ENCODE measurements at regions not wholly inside any gene's neighbourhood (a gene's known extent, or its start where the extent isn't known, plus 50 kb on each side); places are given as distances from the start of the nearest gene placed in this dataset.
"Not testable (repeated sequence)": the region's sequence is repeated elsewhere in the genome, so short reads cannot be mapped to it uniquely, and the experiment has no call there.

DNA sequence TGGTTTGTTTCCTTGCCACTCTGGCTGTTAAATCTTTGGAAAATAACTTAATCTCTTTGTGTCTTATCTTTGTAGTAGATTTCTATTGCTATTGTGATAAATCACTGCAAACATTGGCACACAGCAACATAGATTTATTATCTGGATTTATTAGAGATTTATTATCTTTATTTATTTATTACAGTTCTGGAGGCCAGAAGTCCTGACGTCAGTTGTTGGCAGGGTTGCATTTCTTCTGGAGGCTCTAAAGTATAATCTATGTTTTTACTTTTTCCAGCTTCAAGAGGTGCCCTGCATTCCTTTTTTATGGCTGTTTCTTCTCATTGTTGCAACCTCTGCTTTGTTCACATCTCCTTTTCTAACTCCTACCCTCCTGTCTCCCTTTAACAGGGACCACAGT, 542.8 kb downstream of the GRXCR1 start:
- Histone ChIP-seq H3K4me3 (no peak overlapping the region), H3K9me3 (replicated peaks in 1 of 11) (peaks cover 3 to 15% (median 14%) of the 10 kb centered on the region in 11 experiments; a peak in 16 of 22 replicates), H3K36me3 (no peaks in the 10 kb centered on the region), H3K4me2 (no peak overlapping the region), H4K20me1 (no peaks in the 10 kb centered on the region), H3K27ac (no peak overlapping the region), H3K27me3 (no peaks in the 10 kb centered on the region), H3K4me1 (no peaks in the 10 kb centered on the region), H3K9ac (no peak overlapping the region)
- no peak for TF ChIP-seq Cebpa-rat (IDR thresholded peaks at IDR 0.05)

DNA sequence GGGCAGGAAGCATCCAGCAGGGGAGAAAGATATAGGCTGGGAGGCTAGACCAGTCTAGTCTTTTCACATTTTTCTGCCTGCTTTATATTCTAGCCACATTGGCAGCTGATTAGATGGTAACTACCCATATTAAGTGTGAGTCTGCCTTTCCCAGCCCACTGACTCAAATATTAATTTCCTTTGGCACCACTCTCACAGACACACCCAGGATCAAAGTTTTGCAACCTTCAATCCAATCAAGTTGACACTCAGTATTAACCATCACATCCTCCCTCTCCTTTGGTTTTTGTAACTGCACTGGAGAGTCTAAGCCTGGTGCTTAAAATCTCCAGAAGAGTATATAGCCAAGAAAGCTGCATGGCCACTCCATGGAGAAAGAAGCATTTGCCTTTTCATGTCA, 560.4 kb downstream of the GRXCR1 start:
- Histone ChIP-seq H3K27me3 (no peaks in the 10 kb centered on the region), H3K9me3 (replicated peaks in 1 of 11) (no peaks in the 10 kb centered on the region), H3K4me3 (no peak overlapping the region), H3K4me2 (no peak overlapping the region), H3K4me1 (no peaks in the 10 kb centered on the region), H3K36me3 (no peaks in the 10 kb centered on the region), H3K9ac (no peak overlapping the region), H3K27ac (no peak overlapping the region), H4K20me1 (no peaks in the 10 kb centered on the region)
- TF ChIP-seq Cebpa-rat (IDR thresholded peaks at IDR 0.05) = no peak

DNA sequence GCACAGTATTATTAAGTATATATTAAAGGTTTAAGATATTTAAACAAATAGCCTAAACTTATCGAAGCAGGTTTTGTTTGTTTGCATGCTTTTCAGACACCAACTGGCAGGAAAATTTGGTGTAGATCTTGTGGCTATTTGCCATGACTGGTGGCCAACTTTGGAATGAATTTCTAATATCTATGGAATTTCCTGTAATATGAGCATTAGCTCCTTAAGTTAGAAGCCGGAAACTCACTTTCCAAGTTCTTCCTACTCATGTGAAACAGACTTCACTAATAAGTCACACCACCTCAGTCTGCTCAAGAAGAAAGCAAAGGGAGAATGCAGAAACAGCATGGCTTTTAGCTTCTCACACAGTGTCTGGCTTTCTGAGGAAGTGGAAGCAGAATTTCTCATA, 563.9 kb downstream of the GRXCR1 start:
- H3K9ac ChIP-seq = no peak overlapping the region
- H3K27ac ChIP-seq = no peak overlapping the region
- no peaks in the 10 kb centered on the region for H3K36me3 ChIP-seq
- no peak for TF ChIP-seq Cebpa-rat (IDR thresholded peaks at IDR 0.05)
- H4K20me1 ChIP-seq = no peaks in the 10 kb centered on the region
- H3K9me3 ChIP-seq (replicated peaks in 1 of 11) = no peaks in the 10 kb centered on the region
- H3K4me2 ChIP-seq = no peak overlapping the region
- H3K27me3 ChIP-seq = no peaks in the 10 kb centered on the region
- no peaks in the 10 kb centered on the region for H3K4me1 ChIP-seq
- no peak overlapping the region for H3K4me3 ChIP-seq

DNA sequence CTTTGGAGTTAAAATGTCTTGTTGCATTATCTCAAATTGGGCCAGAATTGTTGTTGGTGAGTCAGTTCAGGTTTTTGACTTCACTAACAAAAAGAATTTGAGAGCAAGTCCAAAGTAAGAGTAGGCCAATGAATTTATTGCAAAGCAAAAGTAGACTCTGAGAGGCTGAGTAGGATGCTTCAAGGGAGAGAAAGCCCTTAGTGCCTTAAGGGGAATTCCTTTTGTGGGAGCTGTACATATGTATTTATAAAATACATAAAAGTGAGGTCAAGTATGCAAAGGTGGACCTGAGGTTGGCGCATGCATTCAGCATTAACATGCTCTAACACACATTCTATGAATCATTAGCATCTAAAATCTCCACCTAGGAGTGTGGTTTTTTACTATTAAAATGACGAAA, 565.4 kb downstream of the GRXCR1 start:
- H3K27ac ChIP-seq = no peak overlapping the region
- H3K4me3 ChIP-seq = no peak overlapping the region
- H3K9ac ChIP-seq = no peak overlapping the region
- H3K4me1 ChIP-seq = no peaks in the 10 kb centered on the region
- no peaks in the 10 kb centered on the region for H3K9me3 ChIP-seq (replicated peaks in 1 of 11)
- no peaks in the 10 kb centered on the region for H3K36me3 ChIP-seq
- no peak for TF ChIP-seq Cebpa-rat (IDR thresholded peaks at IDR 0.05)
- no peak overlapping the region for H3K4me2 ChIP-seq
- no peaks in the 10 kb centered on the region for H3K27me3 ChIP-seq
- H4K20me1 ChIP-seq = no peaks in the 10 kb centered on the region

DNA sequence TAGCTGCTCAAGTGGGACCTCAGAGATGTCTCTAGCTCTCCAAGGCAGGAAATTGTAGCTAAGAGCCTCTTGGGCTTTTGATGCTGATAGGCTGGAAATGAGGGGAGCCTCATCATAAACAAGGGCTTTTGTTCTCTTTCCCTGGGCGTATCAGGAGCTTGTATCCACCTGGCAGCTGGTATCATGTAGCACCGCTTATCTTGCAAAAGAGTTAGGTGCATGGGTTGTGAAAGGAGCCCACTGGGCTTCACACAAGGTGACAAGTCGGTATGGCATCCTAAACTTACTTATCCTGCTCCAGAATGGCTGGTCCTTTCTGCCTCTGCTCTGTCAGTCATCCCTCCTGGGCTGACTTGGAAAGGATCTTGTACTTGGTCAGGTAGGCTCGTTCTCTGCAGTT, 565.8 kb downstream of the GRXCR1 start:
- H3K27me3 ChIP-seq = no peaks in the 10 kb centered on the region
- H3K9me3 ChIP-seq (replicated peaks in 1 of 11) = no peaks in the 10 kb centered on the region
- no peaks in the 10 kb centered on the region for H3K36me3 ChIP-seq
- no peak overlapping the region for H3K4me2 ChIP-seq
- H3K9ac ChIP-seq = no peak overlapping the region
- H3K27ac ChIP-seq = no peak overlapping the region
- TF ChIP-seq Cebpa-rat (IDR thresholded peaks at IDR 0.05) = no peak
- H3K4me1 ChIP-seq = no peaks in the 10 kb centered on the region
- H3K4me3 ChIP-seq = no peak overlapping the region
- no peaks in the 10 kb centered on the region for H4K20me1 ChIP-seq

DNA sequence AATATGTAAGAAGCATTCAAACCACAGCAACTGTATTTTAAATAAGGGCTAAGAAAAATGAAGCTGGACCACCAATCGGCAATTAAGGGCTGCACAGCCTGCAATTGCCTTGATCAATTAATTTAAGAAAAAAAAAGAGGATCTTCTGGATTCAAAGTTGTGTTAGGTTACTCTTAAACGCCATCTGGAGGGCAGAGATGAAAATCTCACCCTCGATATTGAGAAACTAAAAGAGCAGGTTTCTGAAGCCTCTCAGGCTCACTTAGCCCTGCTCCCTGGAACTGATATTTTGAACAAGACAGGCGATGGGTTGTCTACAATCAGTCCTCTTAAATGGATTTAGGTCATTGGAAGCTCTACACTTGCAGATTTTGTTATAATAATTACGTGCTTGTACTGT, 579.4 kb downstream of the GRXCR1 start:
- no peak overlapping the region for H3K9ac ChIP-seq
- H3K36me3 ChIP-seq = no peaks in the 10 kb centered on the region
- TF ChIP-seq Cebpa-rat (IDR thresholded peaks at IDR 0.05) = no peak
- peaks cover 24 to 48% (median 30%) of the 10 kb centered on the region in 11 experiments for H3K9me3 ChIP-seq (replicated peaks in 1 of 11)
- no peaks in the 10 kb centered on the region for H4K20me1 ChIP-seq
- no peaks in the 10 kb centered on the region for H3K27me3 ChIP-seq
- H3K27ac ChIP-seq = no peak overlapping the region
- no peaks in the 10 kb centered on the region for H3K4me1 ChIP-seq
- H3K4me2 ChIP-seq = no peak overlapping the region
- no peak overlapping the region for H3K4me3 ChIP-seq

DNA sequence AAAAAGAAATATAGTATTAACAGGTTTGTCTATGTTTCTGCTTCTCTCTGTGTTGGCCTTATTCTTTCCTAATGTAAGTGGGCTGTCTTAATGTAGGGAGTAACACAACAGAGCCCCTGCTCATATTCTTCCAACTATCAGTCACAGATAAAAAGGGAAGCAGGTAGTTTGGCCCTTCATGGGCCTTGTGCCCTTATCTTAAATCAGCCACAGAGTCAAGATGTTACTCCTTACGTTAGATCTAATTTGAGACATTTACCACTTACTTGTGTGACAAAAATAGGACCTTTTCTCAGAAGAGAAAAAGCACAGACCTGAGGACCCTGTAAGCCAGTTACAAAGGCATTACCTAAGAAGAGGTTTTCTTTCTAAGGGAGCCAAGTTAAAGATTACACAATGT, 589.0 kb downstream of the GRXCR1 start:
- Histone ChIP-seq H3K9ac (no peak overlapping the region), H3K27me3 (no peaks in the 10 kb centered on the region), H3K9me3 (replicated peaks in 1 of 11) (no peaks in the 10 kb centered on the region), H3K4me3 (no peak overlapping the region), H4K20me1 (no peaks in the 10 kb centered on the region), H3K4me2 (no peak overlapping the region), H3K4me1 (no peaks in the 10 kb centered on the region), H3K36me3 (no peaks in the 10 kb centered on the region), H3K27ac (no peak overlapping the region)
- no peak for TF ChIP-seq Cebpa-rat (IDR thresholded peaks at IDR 0.05)

DNA sequence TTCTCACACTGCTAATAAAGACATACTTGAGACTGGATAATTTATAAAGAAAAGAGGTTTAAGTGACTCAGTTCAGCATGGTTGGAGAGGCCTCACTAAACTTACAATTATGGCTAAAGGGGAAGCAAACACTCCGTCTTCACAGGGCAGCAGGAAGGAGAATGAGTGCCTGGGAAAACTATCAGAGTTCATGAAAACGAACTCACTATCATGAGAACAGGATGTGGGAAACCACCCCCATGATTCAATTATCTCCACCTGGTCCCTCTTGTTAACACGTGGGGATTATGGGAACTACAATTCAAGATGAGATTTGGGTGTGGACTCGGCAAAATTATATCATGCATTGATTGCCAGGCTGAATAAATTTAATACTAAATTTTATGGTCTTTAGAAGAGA, 592.7 kb downstream of the GRXCR1 start:
- no peaks in the 10 kb centered on the region for H4K20me1 ChIP-seq
- H3K4me3 ChIP-seq = no peak overlapping the region
- peaks cover 6 to 10% (median 7%) of the 10 kb centered on the region in 11 experiments; a peak in 17 of 22 replicates for H3K9me3 ChIP-seq (replicated peaks in 1 of 11)
- H3K36me3 ChIP-seq = no peaks in the 10 kb centered on the region
- H3K27ac ChIP-seq = no peak overlapping the region
- TF ChIP-seq Cebpa-rat (IDR thresholded peaks at IDR 0.05) = no peak
- no peak overlapping the region for H3K4me2 ChIP-seq
- H3K27me3 ChIP-seq = no peaks in the 10 kb centered on the region
- no peak overlapping the region for H3K9ac ChIP-seq
- no peaks in the 10 kb centered on the region for H3K4me1 ChIP-seq

DNA sequence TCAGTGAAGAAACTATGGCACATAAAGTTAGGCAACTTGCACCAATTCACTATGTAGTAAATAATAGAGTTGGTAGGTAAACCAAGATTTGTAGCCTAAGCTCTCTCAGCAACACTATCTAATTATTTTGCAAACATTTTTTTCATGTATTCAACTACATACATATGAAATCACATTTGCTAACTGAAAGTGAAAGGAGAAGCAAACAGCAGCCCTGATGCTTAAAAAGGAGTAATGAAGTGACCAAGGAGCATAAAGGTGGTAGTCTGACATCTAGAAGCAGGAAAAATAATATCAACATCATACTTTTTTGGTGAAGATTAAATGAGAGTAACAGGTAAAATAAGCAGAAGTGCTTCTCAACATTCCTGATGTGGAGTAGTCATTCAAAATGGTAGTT, 603.7 kb downstream of the GRXCR1 start:
- H3K27ac ChIP-seq = no peak overlapping the region
- no peaks in the 10 kb centered on the region for H3K9me3 ChIP-seq (replicated peaks in 1 of 11)
- no peak for TF ChIP-seq Cebpa-rat (IDR thresholded peaks at IDR 0.05)
- H3K36me3 ChIP-seq = no peaks in the 10 kb centered on the region
- H3K4me1 ChIP-seq = no peaks in the 10 kb centered on the region
- H3K4me2 ChIP-seq = no peak overlapping the region
- no peaks in the 10 kb centered on the region for H4K20me1 ChIP-seq
- H3K27me3 ChIP-seq = no peaks in the 10 kb centered on the region
- no peak overlapping the region for H3K9ac ChIP-seq
- no peak overlapping the region for H3K4me3 ChIP-seq

DNA sequence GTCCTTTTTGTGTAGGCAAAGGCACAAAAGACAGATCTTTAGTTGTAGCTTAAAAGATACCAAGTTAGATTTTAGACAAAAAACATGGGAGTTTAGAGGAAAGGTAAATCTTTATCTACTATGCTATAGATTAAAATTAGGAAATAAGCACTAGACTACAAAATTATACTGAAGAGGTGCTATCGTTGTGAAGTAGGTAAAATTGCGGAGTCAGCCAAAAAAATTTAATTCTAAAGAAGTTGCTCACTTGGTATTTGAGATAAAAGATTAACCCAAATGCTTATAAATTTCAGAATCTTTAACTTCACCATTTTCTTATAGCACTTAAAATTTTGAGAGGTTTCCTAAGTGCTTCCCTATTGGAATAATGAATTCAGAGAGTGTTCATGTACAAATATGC, 604.1 kb downstream of the GRXCR1 start:
- no peak overlapping the region for H3K4me3 ChIP-seq
- no peaks in the 10 kb centered on the region for H3K9me3 ChIP-seq (replicated peaks in 1 of 11)
- H3K27ac ChIP-seq = no peak overlapping the region
- no peaks in the 10 kb centered on the region for H4K20me1 ChIP-seq
- H3K4me2 ChIP-seq = no peak overlapping the region
- no peaks in the 10 kb centered on the region for H3K27me3 ChIP-seq
- TF ChIP-seq Cebpa-rat (IDR thresholded peaks at IDR 0.05) = no peak
- no peaks in the 10 kb centered on the region for H3K36me3 ChIP-seq
- H3K4me1 ChIP-seq = no peaks in the 10 kb centered on the region
- no peak overlapping the region for H3K9ac ChIP-seq

DNA sequence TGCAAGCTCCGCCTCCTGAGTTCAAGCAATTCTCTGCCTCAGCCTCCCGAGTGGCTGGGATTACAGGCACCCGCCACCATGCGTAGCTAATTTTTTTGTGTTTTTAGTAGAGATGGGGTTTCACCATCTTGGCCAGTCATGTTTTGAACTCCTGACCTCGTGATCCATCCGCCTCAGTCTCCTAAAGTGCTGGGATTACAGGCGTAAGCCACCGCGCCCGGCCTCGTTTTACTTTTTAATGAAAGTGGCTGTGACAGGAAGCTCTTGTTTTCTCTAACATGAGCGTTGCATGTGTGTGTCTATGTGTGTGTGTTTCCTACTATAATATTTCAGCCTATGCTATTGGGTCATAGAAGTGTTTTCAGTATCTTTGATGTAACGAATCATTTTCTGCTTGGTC, 613.3 kb downstream of the GRXCR1 start:
- not testable (repeated sequence) for H3K9ac ChIP-seq, H3K4me3 ChIP-seq, H4K20me1 ChIP-seq, H3K36me3 ChIP-seq, H3K4me1 ChIP-seq, H3K27me3 ChIP-seq, H3K4me2 ChIP-seq, H3K27ac ChIP-seq
- peaks cover 10 to 16% (median 13%) of the 10 kb centered on the region in 11 experiments; a peak in 18 of 22 replicates for H3K9me3 ChIP-seq (replicated peaks in 1 of 11)

Data from BLaER1 treated with 17β-estradiol and CSF1 and Interleukin-3, amounts not matched to agents 10 nM and 100 nM (cell line).